ENCODE measurements at regions not wholly inside any gene's neighbourhood (a gene's known extent, or its start where the extent isn't known, plus 50 kb on each side); places are given as distances from the start of the nearest gene placed in this dataset.

DNA sequence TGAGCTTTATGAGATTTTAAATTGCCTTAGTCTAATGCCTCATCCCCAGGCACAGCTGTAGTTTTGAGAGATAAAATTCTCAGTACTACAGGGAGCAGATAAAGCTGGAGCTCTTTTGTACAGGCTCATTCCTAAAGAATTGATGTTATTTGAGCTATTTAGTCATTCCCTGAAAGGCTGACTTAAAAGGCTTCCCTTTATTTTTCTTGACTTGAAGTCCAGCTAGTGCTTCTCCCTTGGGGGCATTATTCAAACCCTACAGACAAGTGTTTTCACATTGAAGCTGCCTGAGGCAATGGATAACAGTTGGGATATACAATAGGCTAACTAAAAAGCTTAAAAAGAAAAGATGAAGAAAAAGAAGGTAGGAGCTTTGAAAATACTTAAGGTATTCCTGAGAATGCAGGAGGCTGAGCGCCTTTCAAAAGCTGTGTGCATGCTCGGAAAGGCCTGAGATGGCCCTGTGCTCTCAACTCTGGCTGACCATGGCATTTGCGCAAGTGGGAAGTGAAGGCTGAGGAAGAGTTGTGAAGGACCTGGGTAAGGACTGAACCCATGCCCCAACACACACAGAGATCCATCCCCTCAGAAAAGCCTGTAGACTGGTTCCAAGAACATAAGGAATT is 315.1 kb downstream of the SMOC2 start:
- TF ChIP-seq, protein P1, sequence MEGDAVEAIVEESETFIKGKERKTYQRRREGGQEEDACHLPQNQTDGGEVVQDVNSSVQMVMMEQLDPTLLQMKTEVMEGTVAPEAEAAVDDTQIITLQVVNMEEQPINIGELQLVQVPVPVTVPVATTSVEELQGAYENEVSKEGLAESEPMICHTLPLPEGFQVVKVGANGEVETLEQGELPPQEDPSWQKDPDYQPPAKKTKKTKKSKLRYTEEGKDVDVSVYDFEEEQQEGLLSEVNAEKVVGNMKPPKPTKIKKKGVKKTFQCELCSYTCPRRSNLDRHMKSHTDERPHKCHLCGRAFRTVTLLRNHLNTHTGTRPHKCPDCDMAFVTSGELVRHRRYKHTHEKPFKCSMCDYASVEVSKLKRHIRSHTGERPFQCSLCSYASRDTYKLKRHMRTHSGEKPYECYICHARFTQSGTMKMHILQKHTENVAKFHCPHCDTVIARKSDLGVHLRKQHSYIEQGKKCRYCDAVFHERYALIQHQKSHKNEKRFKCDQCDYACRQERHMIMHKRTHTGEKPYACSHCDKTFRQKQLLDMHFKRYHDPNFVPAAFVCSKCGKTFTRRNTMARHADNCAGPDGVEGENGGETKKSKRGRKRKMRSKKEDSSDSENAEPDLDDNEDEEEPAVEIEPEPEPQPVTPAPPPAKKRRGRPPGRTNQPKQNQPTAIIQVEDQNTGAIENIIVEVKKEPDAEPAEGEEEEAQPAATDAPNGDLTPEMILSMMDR (IDR thresholded peaks at IDR 0.05; ENCODE audit: control insufficient read depth, extremely low read depth, insufficient read depth): no peak
- DNase-seq (ENCODE audit: low read depth): no peak

DNA sequence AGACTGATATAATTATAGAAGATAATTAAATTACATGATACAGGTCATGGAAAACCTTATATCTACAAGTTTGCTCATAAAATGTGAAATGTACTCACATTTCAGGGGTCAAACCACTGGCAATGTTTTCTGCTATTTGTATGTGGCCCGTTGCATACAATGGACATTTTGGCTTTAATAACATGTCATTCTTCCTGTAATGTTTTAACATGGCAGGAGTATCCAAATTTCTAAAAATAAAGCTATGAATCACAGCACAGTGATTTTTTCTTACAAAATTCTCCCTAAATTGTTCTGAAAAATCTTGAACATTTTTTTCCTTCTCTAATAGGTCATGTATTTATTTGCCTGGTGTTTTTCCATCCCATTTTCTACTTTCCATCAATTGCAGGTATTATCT is 305.7 kb downstream of the SMOC2 start:
- TF ChIP-seq, protein P1 (IDR thresholded peaks at IDR 0.05; ENCODE audit: control insufficient read depth, extremely low read depth, insufficient read depth): no peak
- no peak overlapping the region for H3K4me3 ChIP-seq (ENCODE audit: low read depth, low read length)
- no peak for DNase-seq (ENCODE audit: low read depth)

More for the DNA sequence above, 315.1 kb downstream of the SMOC2 start:
- H3K4me3 ChIP-seq (ENCODE audit: low read depth, low read length): no peak overlapping the region

DNA sequence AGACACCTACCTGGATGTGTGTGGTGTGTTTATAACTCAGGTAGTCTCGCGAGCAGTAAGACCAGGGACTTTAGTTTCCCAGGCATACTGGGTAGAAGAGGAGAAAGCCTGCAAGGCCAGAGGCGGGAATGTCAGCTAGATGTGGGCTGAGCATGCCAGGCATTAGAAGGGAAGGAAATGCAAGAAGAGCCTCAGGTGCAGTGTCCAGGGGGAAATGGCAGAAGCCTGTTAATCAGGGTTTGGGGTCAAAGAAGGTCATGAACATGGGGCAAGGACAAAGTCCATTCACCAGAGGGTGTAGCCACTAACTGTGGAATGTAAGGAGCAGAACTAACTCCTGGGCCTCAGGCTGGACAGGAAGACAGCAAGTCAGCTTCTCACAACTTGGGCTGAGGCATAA is 305.0 kb downstream of the SMOC2 start:
- no peak overlapping the region for H3K4me3 ChIP-seq (ENCODE audit: low read depth, low read length)
- TF ChIP-seq, protein P1 (IDR thresholded peaks at IDR 0.05; ENCODE audit: control insufficient read depth, extremely low read depth, insufficient read depth): no peak
- DNase-seq (ENCODE audit: low read depth): no peak

DNA sequence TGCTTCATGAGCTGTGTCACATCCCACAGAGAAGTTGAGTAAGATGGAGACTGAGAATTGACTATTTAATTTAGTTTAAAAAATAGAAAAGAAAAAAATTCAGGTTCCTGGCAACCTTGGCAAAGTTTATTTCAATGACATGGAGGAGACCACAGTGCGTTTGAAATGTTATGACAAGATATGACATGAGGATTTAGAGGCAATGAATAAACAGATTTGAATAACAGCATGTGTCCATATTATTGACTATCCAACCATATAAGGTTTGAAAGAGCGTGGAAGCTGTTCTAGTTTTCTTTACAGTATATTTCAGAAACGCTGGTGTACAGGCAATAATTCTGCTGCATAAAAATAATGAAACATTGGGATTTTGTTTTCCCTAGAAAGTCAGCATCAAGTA is 303.9 kb downstream of the SMOC2 start:
- TF ChIP-seq, protein P1 (IDR thresholded peaks at IDR 0.05; ENCODE audit: control insufficient read depth, extremely low read depth, insufficient read depth): no peak
- no peak for DNase-seq (ENCODE audit: low read depth)
- H3K4me3 ChIP-seq (ENCODE audit: low read depth, low read length): no peak overlapping the region

DNA sequence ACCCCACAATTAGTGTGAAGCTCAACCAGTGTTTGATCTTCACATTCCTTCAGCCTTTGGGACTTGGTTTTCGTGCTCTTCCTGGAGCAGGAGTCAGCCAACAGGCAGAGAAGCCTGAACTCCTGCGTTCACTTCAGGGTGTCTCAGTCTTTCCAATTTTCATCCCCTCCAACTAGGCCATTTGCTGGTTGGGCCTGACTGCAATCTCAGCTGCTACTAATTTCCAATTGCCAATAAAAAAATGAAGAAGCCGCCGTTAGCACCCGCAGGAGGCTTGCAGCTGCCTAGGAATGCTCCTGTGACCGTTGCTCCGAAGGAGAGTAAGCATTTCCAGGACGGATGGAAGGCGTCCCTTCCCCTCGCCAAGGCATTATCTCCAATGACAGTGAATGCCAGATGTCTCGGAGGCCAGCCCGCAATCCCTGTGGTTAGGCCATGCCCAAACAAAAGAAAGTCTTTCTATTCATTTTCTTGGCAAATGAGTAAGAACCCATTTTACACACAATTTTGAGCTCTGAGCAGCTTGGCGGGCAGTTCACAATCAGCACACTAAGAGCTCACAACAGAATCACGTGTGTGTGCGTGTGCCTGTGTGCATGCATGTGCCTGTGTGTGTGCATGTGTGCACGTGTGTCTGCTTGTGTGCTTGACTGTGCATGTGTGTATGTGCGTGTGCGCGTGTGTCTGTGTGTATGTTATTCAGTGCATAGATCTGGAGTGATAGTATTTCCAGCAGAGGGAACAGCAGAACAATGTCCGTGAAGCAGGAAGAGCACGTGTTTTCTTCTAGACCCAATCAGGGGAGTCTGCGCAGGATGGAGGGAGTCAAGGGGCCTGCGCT is 301.2 kb downstream of the SMOC2 start:
- TF ChIP-seq, protein P1 (IDR thresholded peaks at IDR 0.05; ENCODE audit: control insufficient read depth, extremely low read depth, insufficient read depth): no peak
- DNase-seq (ENCODE audit: low read depth): no peak
- H3K4me3 ChIP-seq (ENCODE audit: low read depth, low read length): no peak overlapping the region

DNA sequence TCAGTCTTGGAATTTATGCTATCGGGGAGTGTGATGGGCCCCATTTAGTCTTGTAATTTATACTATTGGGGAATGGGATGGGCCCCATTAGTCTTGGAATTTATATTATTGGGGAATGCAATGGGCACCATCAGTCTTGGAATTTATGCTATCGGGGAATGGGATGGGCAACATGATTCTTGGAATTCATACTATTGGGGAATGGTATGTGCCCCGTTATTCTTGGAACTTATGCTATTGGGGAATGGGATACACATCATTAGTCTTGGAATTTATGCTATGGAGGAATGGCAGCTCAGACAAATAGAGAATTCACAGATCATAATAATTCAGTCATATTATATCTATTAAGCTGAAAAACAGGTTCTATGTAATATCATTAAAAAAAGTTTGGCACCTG is 300.3 kb downstream of the SMOC2 start:
- TF ChIP-seq, protein P1 (IDR thresholded peaks at IDR 0.05; ENCODE audit: control insufficient read depth, extremely low read depth, insufficient read depth): no peak
- no peak overlapping the region for H3K4me3 ChIP-seq (ENCODE audit: low read depth, low read length)
- DNase-seq (ENCODE audit: low read depth): no peak

Data from LNCaP clone FGC (cell line).